HL-60 (cell line): ENCODE measurements at regions not wholly inside any gene's neighbourhood (a gene's known extent, or its start where the extent isn't known, plus 50 kb on each side); places are given as distances from the start of the nearest gene placed in this dataset.

Experiments used
- CTCF ChIP-seq: IDR thresholded peaks from one replicate; pipeline ENCODE4 v1.5.1; 2011; ENCODE audit warnings: low read length, control low read depth, inconsistent platforms; ENCODE audit not compliant: insufficient read depth
- POLR2AphosphoS5 ChIP-seq: IDR thresholded peaks from 2 replicates; pipeline ENCODE4 v1.6.1; 2012; ENCODE audit warnings: low read depth
- REST ChIP-seq: IDR thresholded peaks from 2 replicates; pipeline ENCODE4 v1.6.1; 2012; ENCODE audit warnings: low read depth; ENCODE audit not compliant: insufficient replicate concordance

GRCh38 chr7:69504733-69505420, 93.4 kb upstream of the AUTS2 start:
- TF ChIP-seq REST (no peak), POLR2AphosphoS5 (no peak), CTCF (no peak)
